HCT116 (cell line): ENCODE measurements at regions not wholly inside any gene's neighbourhood (a gene's known extent, or its start where the extent isn't known, plus 50 kb on each side); places are given as distances from the start of the nearest gene placed in this dataset.

Source experiments
- ATAC-seq: fragments of 200-7000 bp; cut with Tn5 transposase; 2 replicates; pipeline ENCODE4 v1.9.1; 2020; ENCODE audit warnings: mild to moderate bottlenecking, moderate library complexity
- BruUV-seq: library from RNA; stranded (reverse); fragments of 400-500 nt; replicated peaks from 2 replicates; lab custom pipeline; 2021; lab: Mats Ljungman, UMichigan
- CTCF ChIA-PET: fragments of 300-600 bp; sonication (Branson Sonifier 250); formaldehyde crosslinking; loops from one replicate; lab custom pipeline; 2021; ENCODE audit warnings: antibody characterized with exemption; lab: Charles Lee
- POLR2A ChIA-PET: fragments of 300-600, 350-600 bp; sonication (Branson Sonifier 250); formaldehyde crosslinking; loops from one replicate; lab custom pipeline; 2021; ENCODE audit warnings: antibody characterized with exemption; lab: Charles Lee
- RAD21 ChIA-PET, 2 experiments: fragments of 300-600 bp; sonication (Branson Sonifier 250); formaldehyde crosslinking; loops; one replicate each; lab custom pipeline; 2023; ENCODE audit warnings: low total read pairs in 2 of 2; ENCODE audit not compliant: uncharacterized antibody in 2 of 2, unreplicated experiment in 2 of 2, low non-redundant PET in 1 of 2; lab: Charles Lee
- DNase-seq: peaks from one replicate; pipeline ENCODE4 v3.0.0-alpha.2; 2010; ENCODE audit warnings: low read depth, low spot score
- H2AFZ ChIP-seq: fragments of 200-600 bp; shearing (Covaris generic), sonication (generic); 2 replicates; pipeline ENCODE4 v1.6.1; 2017; ENCODE audit warnings: low read depth, mixed run types, mixed read lengths, antibody characterized with exemption, low read length; ENCODE audit not compliant: poor library complexity, severe bottlenecking
- H3K27ac ChIP-seq: 2 replicates; pipeline ENCODE4 v1.5.1; 2012; ENCODE audit warnings: low read depth, low read length
- H3K27me3 ChIP-seq: fragments of 200-600 bp; sonication (generic); 2 replicates; pipeline ENCODE4 v1.6.1; 2016; ENCODE audit warnings: mixed run types, low read length, mixed read lengths; ENCODE audit not compliant: insufficient read depth
- H3K36me3 ChIP-seq, 2 experiments: fragments of 200-500 bp in 1 of 2; fragments of 200-600 bp in 1 of 2; sonication (Bioruptor generic) in 1 of 2; sonication (generic) in 1 of 2; 2 replicates each; pipeline versions ENCODE4 v1.5.1 to v1.6.1; 2014 to 2016; ENCODE audit warnings: low read length in 2 of 2, inconsistent platforms in 1 of 2, mixed read lengths in 1 of 2, mixed run types in 1 of 2; ENCODE audit not compliant: insufficient read depth in 2 of 2, control insufficient read depth in 1 of 2
- H3K4me1 ChIP-seq, 2 experiments: fragments of 200-600 bp in 1 of 2; sonication (generic) in 1 of 2; 2 replicates each; pipeline versions ENCODE4 v1.5.1 to v1.6.1; 2012 to 2017; ENCODE audit warnings: low read length in 2 of 2, inconsistent platforms in 1 of 2, mild to moderate bottlenecking in 1 of 2, mixed read lengths in 1 of 2, mixed run types in 1 of 2, moderate library complexity in 1 of 2; ENCODE audit not compliant: insufficient read depth in 2 of 2, control insufficient read depth in 1 of 2
- H3K4me2 ChIP-seq: fragments of 200-600 bp; sonication (generic); 2 replicates; pipeline ENCODE4 v1.6.1; 2017; ENCODE audit warnings: mixed run types, low read length, mixed read lengths
- H3K4me3 ChIP-seq, 2 experiments: fragments of 200-600 bp in 1 of 2; sonication (generic) in 1 of 2; replicated peaks in 1 of 2; 2 replicates each; pipeline ENCODE4 v1.5.1; 2011 to 2016; ENCODE audit warnings: low read length in 2 of 2, control low read depth in 1 of 2, low read depth in 1 of 2, mild to moderate bottlenecking in 1 of 2, mixed read lengths in 1 of 2, mixed run types in 1 of 2
- H3K79me2 ChIP-seq: fragments of 200-600 bp; sonication (generic); 2 replicates; pipeline ENCODE4 v1.6.1; 2017; ENCODE audit warnings: mild to moderate bottlenecking, mixed run types, low read length, moderate library complexity, mixed read lengths; ENCODE audit not compliant: insufficient read depth
- H3K9ac ChIP-seq: fragments of 200-600 bp; sonication (generic); 2 replicates; pipeline ENCODE4 v1.6.1; 2016; ENCODE audit warnings: low read length, mixed read lengths
- H3K9me2 ChIP-seq: fragments of 200-600 bp; sonication (generic), shearing (Covaris generic); 2 replicates; pipeline ENCODE4 v1.6.1; 2017; ENCODE audit warnings: mixed run types, mild to moderate bottlenecking, moderate library complexity; ENCODE audit not compliant: insufficient read depth
- H3K9me3 ChIP-seq, 2 experiments: fragments of 200-500 bp in 1 of 2; fragments of 200-600 bp in 1 of 2; sonication (Bioruptor generic) in 1 of 2; sonication (generic) in 1 of 2; 2 replicates each; pipeline ENCODE4 v1.6.1; 2014 to 2017; ENCODE audit warnings: low read length in 2 of 2, mixed read lengths in 2 of 2, inconsistent platforms in 1 of 2, low read depth in 1 of 2, mild to moderate bottlenecking in 1 of 2, mixed run types in 1 of 2, moderate library complexity in 1 of 2; ENCODE audit not compliant: control insufficient read depth in 1 of 2, insufficient read depth in 1 of 2
- H4K20me1 ChIP-seq: fragments of 200-600 bp; sonication (generic), shearing (Covaris generic); 2 replicates; pipeline ENCODE4 v1.6.1; 2017; ENCODE audit warnings: mixed run types, mild to moderate bottlenecking, moderate library complexity; ENCODE audit not compliant: insufficient read depth
- CBX3 ChIP-seq: IDR thresholded peaks from 2 replicates; pipeline ENCODE4 v1.6.1; 2012; ENCODE audit warnings: low read depth
- EGR1 ChIP-seq: IDR thresholded peaks from 2 replicates; pipeline ENCODE4 v1.6.1; 2012; ENCODE audit warnings: low read depth
- FOSL1 ChIP-seq: IDR thresholded peaks from 2 replicates; pipeline ENCODE4 v1.6.1; 2012; ENCODE audit warnings: low read depth
- POLR2A ChIP-seq: IDR thresholded peaks from 2 replicates; pipeline ENCODE4 v1.7.0; 2011; ENCODE audit warnings: borderline replicate concordance; ENCODE audit not compliant: insufficient read depth, insufficient read length; ENCODE audit errors: extremely low read depth
- SRF ChIP-seq: IDR thresholded peaks from 2 replicates; pipeline ENCODE4 v1.6.1; 2012; ENCODE audit warnings: low read depth
- intact Hi-C: fragments of 100-400 bp; cut with micrococcal nuclease; formaldehyde crosslinking; loops from 2 replicates; pipeline ENCODE4 v1.10.0; 2022
- TF ChIP-seq, protein P1 (sequence below), 3 experiments: fragments of 200-600 bp in 1 of 3; sonication (generic) in 1 of 3; IDR thresholded peaks in 2 of 3; conservative IDR thresholded peaks in 1 of 3; 2 replicates each; pipeline ENCODE4 v1.5.1; 2012 to 2017; ENCODE audit warnings: low read depth in 2 of 3, low read length in 2 of 3, antibody characterized with exemption in 1 of 3, borderline replicate concordance in 1 of 3, control low read depth in 1 of 3, mild to moderate bottlenecking in 1 of 3, mixed read lengths in 1 of 3, mixed run types in 1 of 3, moderate library complexity in 1 of 3; ENCODE audit not compliant: insufficient read depth in 1 of 3
- TF ChIP-seq, protein P2 (sequence below): IDR thresholded peaks from 2 replicates; pipeline ENCODE4 v1.6.1; 2012; ENCODE audit warnings: low read depth

GRCh38 chr16:77657016-77657415, 65.3 kb upstream of the NUDT7 start:
- no peak overlapping the region for H3K27ac ChIP-seq
- ChIA-PET POLR2A (no interaction called here), RAD21 (no interaction called here), CTCF (no interaction called here)
- H3K79me2 ChIP-seq, result no peaks in the 10 kb centered on the region
- peak; percentile 42 for ATAC-seq
- no peak overlapping the region for H3K9ac ChIP-seq
- no peaks in the 10 kb centered on the region for H3K4me1 ChIP-seq
- TF ChIP-seq, protein P1, sequence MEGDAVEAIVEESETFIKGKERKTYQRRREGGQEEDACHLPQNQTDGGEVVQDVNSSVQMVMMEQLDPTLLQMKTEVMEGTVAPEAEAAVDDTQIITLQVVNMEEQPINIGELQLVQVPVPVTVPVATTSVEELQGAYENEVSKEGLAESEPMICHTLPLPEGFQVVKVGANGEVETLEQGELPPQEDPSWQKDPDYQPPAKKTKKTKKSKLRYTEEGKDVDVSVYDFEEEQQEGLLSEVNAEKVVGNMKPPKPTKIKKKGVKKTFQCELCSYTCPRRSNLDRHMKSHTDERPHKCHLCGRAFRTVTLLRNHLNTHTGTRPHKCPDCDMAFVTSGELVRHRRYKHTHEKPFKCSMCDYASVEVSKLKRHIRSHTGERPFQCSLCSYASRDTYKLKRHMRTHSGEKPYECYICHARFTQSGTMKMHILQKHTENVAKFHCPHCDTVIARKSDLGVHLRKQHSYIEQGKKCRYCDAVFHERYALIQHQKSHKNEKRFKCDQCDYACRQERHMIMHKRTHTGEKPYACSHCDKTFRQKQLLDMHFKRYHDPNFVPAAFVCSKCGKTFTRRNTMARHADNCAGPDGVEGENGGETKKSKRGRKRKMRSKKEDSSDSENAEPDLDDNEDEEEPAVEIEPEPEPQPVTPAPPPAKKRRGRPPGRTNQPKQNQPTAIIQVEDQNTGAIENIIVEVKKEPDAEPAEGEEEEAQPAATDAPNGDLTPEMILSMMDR (IDR thresholded peaks at IDR 0.05 in 2 of 3, conservative IDR thresholded peaks at IDR 0.05 in 1 of 3; ENCODE audit: borderline replicate concordance in 1 of 3, insufficient read depth in 1 of 3, low read depth in 2 of 3, low read length in 2 of 3), result peak in 1 of 3 experiments; percentile 20; a peak in 1 of 6 replicates
- TF ChIP-seq, protein P2, sequence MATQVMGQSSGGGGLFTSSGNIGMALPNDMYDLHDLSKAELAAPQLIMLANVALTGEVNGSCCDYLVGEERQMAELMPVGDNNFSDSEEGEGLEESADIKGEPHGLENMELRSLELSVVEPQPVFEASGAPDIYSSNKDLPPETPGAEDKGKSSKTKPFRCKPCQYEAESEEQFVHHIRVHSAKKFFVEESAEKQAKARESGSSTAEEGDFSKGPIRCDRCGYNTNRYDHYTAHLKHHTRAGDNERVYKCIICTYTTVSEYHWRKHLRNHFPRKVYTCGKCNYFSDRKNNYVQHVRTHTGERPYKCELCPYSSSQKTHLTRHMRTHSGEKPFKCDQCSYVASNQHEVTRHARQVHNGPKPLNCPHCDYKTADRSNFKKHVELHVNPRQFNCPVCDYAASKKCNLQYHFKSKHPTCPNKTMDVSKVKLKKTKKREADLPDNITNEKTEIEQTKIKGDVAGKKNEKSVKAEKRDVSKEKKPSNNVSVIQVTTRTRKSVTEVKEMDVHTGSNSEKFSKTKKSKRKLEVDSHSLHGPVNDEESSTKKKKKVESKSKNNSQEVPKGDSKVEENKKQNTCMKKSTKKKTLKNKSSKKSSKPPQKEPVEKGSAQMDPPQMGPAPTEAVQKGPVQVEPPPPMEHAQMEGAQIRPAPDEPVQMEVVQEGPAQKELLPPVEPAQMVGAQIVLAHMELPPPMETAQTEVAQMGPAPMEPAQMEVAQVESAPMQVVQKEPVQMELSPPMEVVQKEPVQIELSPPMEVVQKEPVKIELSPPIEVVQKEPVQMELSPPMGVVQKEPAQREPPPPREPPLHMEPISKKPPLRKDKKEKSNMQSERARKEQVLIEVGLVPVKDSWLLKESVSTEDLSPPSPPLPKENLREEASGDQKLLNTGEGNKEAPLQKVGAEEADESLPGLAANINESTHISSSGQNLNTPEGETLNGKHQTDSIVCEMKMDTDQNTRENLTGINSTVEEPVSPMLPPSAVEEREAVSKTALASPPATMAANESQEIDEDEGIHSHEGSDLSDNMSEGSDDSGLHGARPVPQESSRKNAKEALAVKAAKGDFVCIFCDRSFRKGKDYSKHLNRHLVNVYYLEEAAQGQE, result no peak
- TF ChIP-seq CBX3 (no peak), SRF (no peak), EGR1 (no peak), FOSL1 (no peak), POLR2A (no peak)
- peak; percentile 10 for DNase-seq
- no peak overlapping the region for H2AFZ ChIP-seq
- H3K9me2 ChIP-seq, result no peaks in the 10 kb centered on the region
- no peaks in the 10 kb centered on the region for H3K9me3 ChIP-seq
- H3K4me2 ChIP-seq, result no peak overlapping the region
- H3K4me3 ChIP-seq, result no peak overlapping the region
- peaks cover 14% of the 10 kb centered on the region; the same call in 1 of the 2 replicates for H3K27me3 ChIP-seq
- BruUV-seq, result no TSS peak
- intact Hi-C loops, result no loop called here
- H4K20me1 ChIP-seq, result no peaks in the 10 kb centered on the region
- H3K36me3 ChIP-seq, result no peaks in the 10 kb centered on the region
